GM12892 (cell line): ENCODE measurements at regions not wholly inside any gene's neighbourhood (a gene's known extent, or its start where the extent isn't known, plus 50 kb on each side); places are given as distances from the start of the nearest gene placed in this dataset.
"Not testable (repeated sequence)": the region's sequence is repeated elsewhere in the genome, so short reads cannot be mapped to it uniquely, and the experiment has no call there.

ENCODE experiments used
- POLR2A ChIP-seq: IDR thresholded peaks from 2 replicates; pipeline ENCODE4 v1.6.1; 2011; ENCODE audit warnings: low read depth, low read length, control low read depth
- POLR2AphosphoS5 ChIP-seq: IDR thresholded peaks from 2 replicates; pipeline ENCODE4 v1.6.1; 2011; ENCODE audit warnings: low read depth, low read length, control low read depth
- TAF1 ChIP-seq: IDR thresholded peaks from 2 replicates; pipeline ENCODE4 v1.6.1; 2011; ENCODE audit warnings: low read depth, mild to moderate bottlenecking, control low read depth, low read length, borderline replicate concordance

- TF ChIP-seq POLR2AphosphoS5, TAF1, POLR2A: not testable (repeated sequence)
These were observed 336.5 kb downstream of the NR2F2 start for GRCh38 chr15:96666979-96667378.
